Stimulated activated CD8-positive, alpha-beta memory T cell treated with anti-CD3 and anti-CD28 coated beads, Interleukin-7, amount 100 ng/mL, for 24 hours (primary cell): ENCODE measurements at regions not wholly inside any gene's neighbourhood (a gene's known extent, or its start where the extent isn't known, plus 50 kb on each side); places are given as distances from the start of the nearest gene placed in this dataset.
"Not testable (repeated sequence)": the region's sequence is repeated elsewhere in the genome, so short reads cannot be mapped to it uniquely, and the experiment has no call there.

Experiments
- DNase-seq: peaks from one replicate; pipeline ENCODE4 v3.0.0-alpha.2; 2020; ENCODE audit warnings: low read depth

DNA sequence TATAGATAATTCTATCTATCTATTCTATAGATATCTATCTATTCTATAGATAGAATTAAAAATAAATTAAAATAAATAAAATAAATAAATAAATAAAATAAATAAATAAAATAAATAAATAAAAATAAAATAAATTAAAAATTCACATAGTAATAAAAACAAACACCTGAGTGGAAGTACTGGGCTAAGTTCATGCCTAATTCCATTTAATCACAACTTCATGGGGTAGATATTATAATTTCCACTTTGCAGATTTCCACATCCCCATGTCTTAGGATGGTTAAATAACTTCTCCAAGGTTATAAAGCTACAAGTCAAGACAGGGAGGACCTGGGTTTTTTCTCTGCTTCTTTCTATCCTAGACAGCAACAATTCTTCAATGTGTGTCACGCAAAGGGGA lies 261.4 kb upstream of the MEX3C start:
- DNase-seq, result no peak

DNA sequence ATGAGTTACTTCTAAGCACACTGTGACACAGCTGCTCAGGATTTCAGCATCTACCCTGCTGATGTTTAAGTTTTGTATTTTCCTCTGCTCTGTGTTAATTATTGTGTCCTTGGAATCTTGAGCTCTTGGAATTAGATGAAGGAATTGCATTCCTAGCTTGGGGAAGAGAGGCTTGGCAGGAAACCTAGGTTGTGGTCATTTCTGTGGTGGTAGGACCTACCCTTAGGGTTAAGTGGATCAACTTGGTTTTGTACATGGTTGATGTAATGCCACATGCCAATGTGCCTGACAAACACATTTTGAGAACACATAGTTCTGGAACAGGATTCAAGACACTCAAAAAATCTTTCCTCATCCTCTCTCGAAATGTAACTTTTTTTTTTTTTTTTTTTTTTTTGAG lies 264.5 kb upstream of the MEX3C start:
- DNase-seq, result no peak

DNA sequence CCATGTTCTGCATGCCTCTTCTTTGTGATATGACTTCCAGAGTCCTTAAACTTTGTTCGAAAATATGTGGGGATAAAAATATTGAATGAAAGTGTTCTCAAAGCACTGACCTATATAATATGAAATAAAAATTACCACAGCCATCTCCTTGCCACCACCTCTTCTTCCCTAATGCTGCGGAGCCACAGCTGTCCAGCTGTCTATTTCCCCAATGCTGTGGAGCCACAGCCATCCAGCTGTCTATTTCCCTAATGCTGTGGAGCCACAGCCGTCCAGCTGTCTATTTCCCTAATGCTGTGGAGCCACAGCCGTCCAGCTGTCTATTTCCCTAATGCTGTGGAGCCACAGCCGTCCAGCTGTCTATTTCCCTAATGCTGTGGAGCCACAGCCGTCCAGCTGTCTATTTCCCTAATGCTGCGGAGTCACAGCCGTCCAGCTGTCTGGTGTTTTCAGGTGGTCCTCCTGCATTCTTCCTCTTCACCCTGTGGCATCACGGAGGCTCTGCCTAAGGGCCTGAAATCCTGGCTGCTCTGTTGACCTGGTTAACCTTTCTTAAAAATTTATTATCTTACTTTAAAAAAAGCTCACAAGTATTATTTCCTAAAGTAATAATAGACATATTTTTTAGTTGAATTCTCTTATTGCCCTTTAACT lies 266.1 kb upstream of the MEX3C start:
- DNase-seq, result no peak

DNA sequence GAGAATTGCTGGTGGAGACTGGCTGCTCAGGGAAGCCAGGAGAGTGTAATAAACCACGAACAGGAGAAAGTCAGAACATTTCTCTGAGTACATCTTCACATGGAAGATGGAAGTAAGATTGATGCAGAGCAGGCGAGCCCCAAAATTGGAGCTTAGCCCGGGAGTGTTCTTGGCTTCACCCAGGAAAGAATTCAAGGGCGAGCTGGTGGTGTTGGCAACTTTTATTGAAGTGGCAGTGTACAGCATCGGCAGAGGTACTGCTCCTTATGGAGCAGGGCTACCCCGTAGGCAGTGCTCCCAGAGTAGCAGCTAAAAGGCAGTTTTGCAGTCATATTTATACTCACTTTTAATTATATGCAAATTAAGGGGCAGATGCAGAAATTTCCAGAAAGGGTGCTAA lies 281.4 kb upstream of the MEX3C start:
- no peak for DNase-seq

GRCh38 chr18:51479736-51480135 lies 282.3 kb upstream of the MEX3C start:
- DNase-seq, result no peak

GRCh38 chr18:51480407-51481261 lies 283.2 kb upstream of the MEX3C start:
- no peak for DNase-seq

DNA sequence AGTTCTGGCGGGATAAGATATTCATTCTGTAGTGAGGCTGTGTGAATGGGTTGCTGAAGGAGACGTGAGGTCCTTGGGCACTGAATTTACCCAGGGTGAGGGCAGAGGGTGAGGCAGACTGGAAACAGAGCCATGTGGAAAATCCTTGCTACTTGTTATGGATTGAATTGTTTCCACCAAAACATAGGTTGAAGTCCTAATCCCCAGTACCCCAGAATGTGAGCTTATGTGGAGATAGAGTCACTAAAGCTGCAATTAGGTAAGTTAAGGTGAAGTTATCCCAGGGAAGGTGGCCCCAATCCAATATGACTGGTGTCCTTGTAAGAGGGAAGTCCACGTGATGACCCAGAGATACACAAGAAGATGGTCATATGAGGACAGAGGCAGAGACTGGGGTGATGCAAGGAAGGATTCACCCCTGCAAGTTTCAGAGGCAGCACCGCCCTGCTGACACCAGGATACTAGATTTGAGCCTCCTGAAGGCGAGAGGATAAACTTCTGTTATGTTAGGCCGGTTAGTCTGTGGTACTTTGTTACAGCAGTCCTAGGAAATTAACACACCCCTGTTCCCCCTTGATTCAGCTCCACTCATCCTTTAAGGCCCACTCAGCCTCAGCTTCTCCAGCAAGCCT lies 289.4 kb upstream of the MEX3C start:
- no peak for DNase-seq

DNA sequence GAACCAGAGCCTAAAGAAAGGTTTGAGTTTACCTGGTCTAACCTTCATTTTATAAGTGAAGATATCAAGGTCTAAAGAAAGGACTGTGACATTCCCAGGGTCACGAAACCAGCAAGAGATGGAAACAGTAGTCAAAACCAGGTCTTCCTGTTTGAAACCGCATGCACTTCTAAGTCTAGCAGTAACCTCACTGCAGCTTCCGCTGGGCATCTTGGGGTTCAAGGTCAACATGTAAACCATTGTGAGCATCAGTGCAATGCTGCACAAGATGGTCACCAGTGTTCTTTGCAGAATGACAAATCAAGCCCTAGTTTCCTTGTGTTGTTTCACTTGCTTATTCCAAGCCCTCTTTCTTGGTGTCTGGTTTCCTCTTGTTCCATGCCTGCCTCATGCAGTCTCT lies 292.9 kb upstream of the MEX3C start:
- DNase-seq, result no peak

- no peak for DNase-seq
These were observed 293.4 kb upstream of the MEX3C start for GRCh38 chr18:51490860-51491259.

DNA sequence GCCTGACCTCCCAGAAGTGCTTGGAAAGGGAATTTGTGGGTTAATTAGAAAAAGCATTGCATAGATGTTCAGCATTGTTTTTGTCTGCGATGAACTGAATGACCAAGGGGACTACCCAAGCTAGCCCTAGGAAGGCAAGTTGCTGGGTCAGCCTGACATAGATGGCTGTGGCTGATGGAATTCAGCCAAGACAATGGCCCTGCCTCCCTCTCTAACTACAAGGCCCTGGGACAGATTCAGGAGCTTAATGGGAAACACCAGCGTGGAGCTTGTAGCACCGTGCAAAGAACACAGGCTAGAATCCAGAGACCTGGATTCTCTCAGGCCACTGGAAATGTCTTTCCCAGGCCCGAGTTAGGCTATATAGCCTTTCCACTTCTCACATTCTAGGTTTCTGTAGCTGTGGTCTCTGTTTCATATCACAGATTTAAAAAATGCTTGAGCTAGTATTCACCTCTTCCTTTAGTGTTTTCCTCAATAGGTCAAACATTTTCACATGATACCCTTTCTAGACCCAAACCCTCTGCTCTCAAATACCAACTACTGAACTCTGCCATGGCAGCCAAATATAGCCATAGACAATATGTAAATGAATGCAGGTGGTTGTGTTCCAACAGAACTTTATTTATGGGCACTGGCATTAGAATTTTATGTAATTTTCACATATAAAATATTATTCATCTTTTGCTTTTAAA lies 294.3 kb upstream of the MEX3C start:
- no peak for DNase-seq

GRCh38 chr18:51498085-51498855 lies 300.8 kb upstream of the MEX3C start:
- DNase-seq, result no peak

DNA sequence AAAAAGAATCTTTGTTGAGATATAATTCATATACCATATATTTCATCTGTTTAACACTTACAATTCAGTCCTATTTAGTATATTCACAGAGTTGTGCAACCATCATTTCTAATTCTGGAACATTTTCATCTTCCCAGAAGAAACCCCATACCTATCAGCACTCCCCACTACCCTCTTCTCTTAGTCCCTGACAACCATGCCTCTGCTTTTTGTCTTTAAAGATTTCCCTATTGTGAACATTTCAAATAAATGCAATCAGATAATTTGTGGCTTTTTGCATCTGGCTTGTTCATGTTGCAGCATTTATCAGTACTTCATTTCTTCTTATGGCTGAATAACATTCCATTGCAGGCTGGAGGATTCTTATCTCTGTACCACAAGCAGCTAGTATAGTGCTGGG lies 305.9 kb upstream of the MEX3C start:
- DNase-seq, result no peak

DNA sequence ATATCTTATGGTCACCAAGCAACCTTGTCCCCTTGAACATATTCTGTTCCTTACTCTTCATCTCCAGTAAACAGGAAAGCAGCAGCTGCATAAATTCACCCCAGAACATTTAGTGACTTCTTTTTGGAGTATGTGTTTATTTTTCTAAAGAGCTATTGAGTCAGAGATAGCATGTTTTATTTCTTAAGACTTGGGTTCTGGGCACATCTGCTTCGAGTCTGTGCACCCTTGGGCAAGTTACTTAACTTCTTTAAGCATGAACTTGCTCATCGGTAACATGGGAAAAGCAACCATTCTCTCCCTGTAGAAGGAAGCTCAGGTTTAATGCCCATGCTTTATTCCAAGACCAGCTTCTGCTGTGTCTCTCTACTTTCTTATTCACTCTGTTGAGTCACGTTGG lies 309.3 kb upstream of the MEX3C start:
- no peak for DNase-seq

- DNase-seq, result not testable (repeated sequence)
These were observed 310.9 kb upstream of the MEX3C start for GRCh38 chr18:51508410-51508809.

GRCh38 chr18:51510020-51510419 lies 312.5 kb upstream of the MEX3C start:
- no peak for DNase-seq

- no peak for DNase-seq
These were observed 316.0 kb upstream of the MEX3C start for GRCh38 chr18:51513517-51513916.

DNA sequence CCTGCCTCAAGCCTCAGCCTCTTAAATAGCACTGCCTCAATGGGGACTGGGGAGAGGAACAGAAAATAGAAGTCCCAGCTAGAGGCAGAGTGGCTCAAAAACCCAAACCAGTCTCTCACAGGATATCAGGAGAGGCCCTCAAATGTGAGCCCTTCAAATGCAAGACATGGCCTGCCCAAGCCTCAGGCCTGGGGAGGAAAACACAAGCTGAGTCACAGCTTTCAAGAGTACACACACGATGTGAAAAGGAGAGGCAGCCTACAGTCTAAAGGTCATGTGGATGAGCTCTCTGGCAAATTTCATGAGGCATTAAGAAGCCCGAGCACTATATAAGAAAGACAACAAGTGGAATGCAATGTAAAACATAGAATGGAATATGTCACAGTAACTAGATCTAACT lies 316.6 kb upstream of the MEX3C start:
- no peak for DNase-seq

- DNase-seq, result no peak
These were observed 319.1 kb upstream of the MEX3C start for GRCh38 chr18:51516478-51517038.

- no peak for DNase-seq
These were observed 322.1 kb upstream of the MEX3C start for GRCh38 chr18:51519571-51519970.

DNA sequence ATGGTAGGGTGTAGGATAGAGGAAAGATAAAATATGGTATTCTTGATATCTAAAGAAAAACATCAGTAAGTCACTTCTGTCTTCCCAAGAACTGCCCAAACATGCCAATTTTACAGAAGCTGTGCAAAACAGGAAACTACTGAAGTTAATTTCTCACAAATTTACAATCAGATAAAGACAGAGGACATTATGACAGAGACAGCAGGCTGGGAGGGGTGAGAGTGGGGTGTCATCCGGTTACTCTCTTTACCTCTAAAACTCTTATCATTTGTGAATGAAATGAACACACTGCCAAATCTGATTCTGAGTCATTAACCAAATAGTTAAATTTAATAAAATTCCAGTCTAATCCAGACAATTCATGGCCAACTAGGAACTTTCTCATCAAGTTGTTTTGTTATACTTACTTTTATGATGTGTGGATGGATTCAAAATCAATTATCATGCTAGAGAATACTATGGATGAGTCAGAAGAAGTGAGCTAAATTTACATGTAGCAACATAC lies 323.2 kb upstream of the MEX3C start:
- DNase-seq, result no peak

DNA sequence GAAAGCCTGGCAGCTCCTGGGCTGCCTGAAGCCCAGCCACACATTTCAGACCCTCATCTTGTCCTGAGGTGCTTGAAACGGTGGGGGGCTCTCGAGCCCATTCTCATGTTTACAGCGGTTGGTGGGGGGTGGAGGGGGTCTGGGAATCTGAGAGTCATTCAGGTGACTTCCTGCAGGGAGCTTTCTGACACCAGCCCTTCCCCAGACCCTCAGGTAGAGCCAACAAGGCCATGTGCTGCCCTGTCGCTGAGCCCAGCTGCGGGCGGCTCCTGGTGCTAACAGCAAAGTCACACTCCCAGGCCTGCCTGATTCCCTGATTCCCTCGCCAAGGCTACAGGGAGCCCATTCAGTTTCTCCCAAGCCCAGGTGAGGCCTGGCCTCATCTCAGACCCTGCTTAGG lies 324.9 kb upstream of the MEX3C start:
- no peak for DNase-seq
